ENCODE measurements at regions not wholly inside any gene's neighbourhood (a gene's known extent, or its start where the extent isn't known, plus 50 kb on each side); places are given as distances from the start of the nearest gene placed in this dataset.

DNA sequence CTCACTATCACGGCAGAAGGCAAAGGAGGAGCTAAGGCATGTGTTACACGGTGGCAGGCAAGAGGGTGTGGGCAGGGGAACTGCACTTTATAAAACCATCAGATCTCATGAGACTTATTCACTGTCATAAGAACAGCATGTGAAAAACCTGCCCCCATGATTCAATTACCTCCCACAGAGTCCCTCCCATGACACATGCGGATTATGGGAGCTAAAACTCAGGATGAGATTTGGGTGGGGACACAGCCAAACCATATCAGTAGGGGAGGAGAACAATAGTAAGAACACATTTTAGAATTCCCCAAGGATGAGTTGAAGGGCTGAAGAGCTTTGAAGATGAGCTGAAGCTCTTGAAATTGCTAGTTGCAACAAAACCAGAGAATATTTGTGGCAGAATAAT lies 287.9 kb downstream of the SMARCA2 start:
- no peak overlapping the region for H3K23ac ChIP-seq (ENCODE audit: low read depth, low read length)
- H2AFZ ChIP-seq (replicated peaks; ENCODE audit: low read length, poor library complexity), result no peak overlapping the region
- ATAC-seq (ENCODE audit: low read depth) (no peak), DNase-seq (no peak)
- H3K79me1 ChIP-seq (ENCODE audit: low read depth in 1 of 2, low read length in 2 of 2), result no peaks in the 10 kb centered on the region
- TF ChIP-seq, protein P1, sequence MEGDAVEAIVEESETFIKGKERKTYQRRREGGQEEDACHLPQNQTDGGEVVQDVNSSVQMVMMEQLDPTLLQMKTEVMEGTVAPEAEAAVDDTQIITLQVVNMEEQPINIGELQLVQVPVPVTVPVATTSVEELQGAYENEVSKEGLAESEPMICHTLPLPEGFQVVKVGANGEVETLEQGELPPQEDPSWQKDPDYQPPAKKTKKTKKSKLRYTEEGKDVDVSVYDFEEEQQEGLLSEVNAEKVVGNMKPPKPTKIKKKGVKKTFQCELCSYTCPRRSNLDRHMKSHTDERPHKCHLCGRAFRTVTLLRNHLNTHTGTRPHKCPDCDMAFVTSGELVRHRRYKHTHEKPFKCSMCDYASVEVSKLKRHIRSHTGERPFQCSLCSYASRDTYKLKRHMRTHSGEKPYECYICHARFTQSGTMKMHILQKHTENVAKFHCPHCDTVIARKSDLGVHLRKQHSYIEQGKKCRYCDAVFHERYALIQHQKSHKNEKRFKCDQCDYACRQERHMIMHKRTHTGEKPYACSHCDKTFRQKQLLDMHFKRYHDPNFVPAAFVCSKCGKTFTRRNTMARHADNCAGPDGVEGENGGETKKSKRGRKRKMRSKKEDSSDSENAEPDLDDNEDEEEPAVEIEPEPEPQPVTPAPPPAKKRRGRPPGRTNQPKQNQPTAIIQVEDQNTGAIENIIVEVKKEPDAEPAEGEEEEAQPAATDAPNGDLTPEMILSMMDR (conservative IDR thresholded peaks at IDR 0.05; ENCODE audit: low read depth, low read length), result no peak
- TF ChIP-seq CHD1 (IDR thresholded peaks at IDR 0.05; ENCODE audit: low read depth, low read length) (no peak), RAD21 (IDR thresholded peaks at IDR 0.05; ENCODE audit: low read length) (no peak), MAFK (IDR thresholded peaks at IDR 0.05; ENCODE audit: low read depth, low read length) (no peak), BHLHE40 (IDR thresholded peaks at IDR 0.05; ENCODE audit: low read depth, low read length) (no peak), NFE2L2 (IDR thresholded peaks at IDR 0.05; ENCODE audit: low read depth, low read length) (no peak), FOS (IDR thresholded peaks at IDR 0.05; ENCODE audit: low read depth, low read length) (no peak), POLR2A (IDR thresholded peaks at IDR 0.05; ENCODE audit: low read depth, low read length) (no peak), MXI1 (IDR thresholded peaks at IDR 0.05; ENCODE audit: borderline replicate concordance, low read depth, low read length) (no peak), RFX5 (IDR thresholded peaks at IDR 0.05; ENCODE audit: low read depth, low read length) (no peak), SMC3 (IDR thresholded peaks at IDR 0.05; ENCODE audit: low read depth, low read length) (no peak), CEBPB (IDR thresholded peaks at IDR 0.05; ENCODE audit: low read depth, low read length) (no peak), RCOR1 (IDR thresholded peaks at IDR 0.05; ENCODE audit: insufficient replicate concordance, low read length) (no peak), MAZ (IDR thresholded peaks at IDR 0.05; ENCODE audit: borderline replicate concordance, low read depth, low read length) (no peak)
- TF ChIP-seq, protein P2, sequence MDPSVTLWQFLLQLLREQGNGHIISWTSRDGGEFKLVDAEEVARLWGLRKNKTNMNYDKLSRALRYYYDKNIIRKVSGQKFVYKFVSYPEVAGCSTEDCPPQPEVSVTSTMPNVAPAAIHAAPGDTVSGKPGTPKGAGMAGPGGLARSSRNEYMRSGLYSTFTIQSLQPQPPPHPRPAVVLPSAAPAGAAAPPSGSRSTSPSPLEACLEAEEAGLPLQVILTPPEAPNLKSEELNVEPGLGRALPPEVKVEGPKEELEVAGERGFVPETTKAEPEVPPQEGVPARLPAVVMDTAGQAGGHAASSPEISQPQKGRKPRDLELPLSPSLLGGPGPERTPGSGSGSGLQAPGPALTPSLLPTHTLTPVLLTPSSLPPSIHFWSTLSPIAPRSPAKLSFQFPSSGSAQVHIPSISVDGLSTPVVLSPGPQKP (IDR thresholded peaks at IDR 0.05; ENCODE audit: borderline replicate concordance, low read depth, low read length), result no peak
- TF ChIP-seq, protein P3, sequence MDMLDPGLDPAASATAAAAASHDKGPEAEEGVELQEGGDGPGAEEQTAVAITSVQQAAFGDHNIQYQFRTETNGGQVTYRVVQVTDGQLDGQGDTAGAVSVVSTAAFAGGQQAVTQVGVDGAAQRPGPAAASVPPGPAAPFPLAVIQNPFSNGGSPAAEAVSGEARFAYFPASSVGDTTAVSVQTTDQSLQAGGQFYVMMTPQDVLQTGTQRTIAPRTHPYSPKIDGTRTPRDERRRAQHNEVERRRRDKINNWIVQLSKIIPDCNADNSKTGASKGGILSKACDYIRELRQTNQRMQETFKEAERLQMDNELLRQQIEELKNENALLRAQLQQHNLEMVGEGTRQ (IDR thresholded peaks at IDR 0.05; ENCODE audit: low read depth, low read length), result no peak
- WGBS, 2 experiments (ENCODE audit: extremely low coverage in 2 of 2, insufficient read length in 1 of 2), result no CpG with 5 or more reads among the region's 3 CpGs
- no peak overlapping the region for H2BK15ac ChIP-seq (ENCODE audit: low read depth, low read length)
- H4K91ac ChIP-seq (ENCODE audit: insufficient read depth, low read depth, low read length), result no peak overlapping the region
- H3K4ac ChIP-seq (ENCODE audit: low read depth, low read length), result no peak overlapping the region
- H3K9ac ChIP-seq (ENCODE audit: low read depth, low read length), result no peak overlapping the region
- H3K4me3 ChIP-seq (ENCODE audit: insufficient read depth, low read depth, low read length), result no peak overlapping the region
- intact Hi-C loops (cut with micrococcal nuclease), result no loop called here
- no peak overlapping the region for H4K8ac ChIP-seq (ENCODE audit: low read depth in 2 of 2, low read length in 2 of 2)
- no peak overlapping the region for H2BK5ac ChIP-seq (ENCODE audit: low read depth, low read length, poor library complexity, severe bottlenecking)
- no peak overlapping the region for H2AK9ac ChIP-seq (replicated peaks; ENCODE audit: low read depth, low read length, poor library complexity)
- no peak overlapping the region for H4K5ac ChIP-seq (ENCODE audit: low read depth, low read length)
- in situ Hi-C loops (cut with MboI; ENCODE audit: low sequenced_read_pairs), result no loop called here
- dilution Hi-C loops (cut with HindIII; ENCODE audit: low sequenced_read_pairs, unreplicated experiment), result no loop called here
- H3K27me3 ChIP-seq (ENCODE audit: control insufficient read depth, insufficient read depth, low read length), result no peaks in the 10 kb centered on the region
- H3K9me1 ChIP-seq (ENCODE audit: insufficient read depth, low read length), result no peaks in the 10 kb centered on the region
- no peaks in the 10 kb centered on the region for H3K36me3 ChIP-seq (ENCODE audit: control insufficient read depth, insufficient read depth, low read length)
- no peak overlapping the region for H3K18ac ChIP-seq (ENCODE audit: low read depth, low read length)
- no peak overlapping the region for H3K56ac ChIP-seq (ENCODE audit: extremely low read depth, insufficient read depth, low read length)
- no peaks in the 10 kb centered on the region; the same call in 1 of the 2 replicates for H3K9me3 ChIP-seq (ENCODE audit: control insufficient read depth, insufficient read depth, low read length)
- POLR2A ChIA-PET (ENCODE audit: unreplicated experiment), result no interaction called here
- no TSS peak for BruUV-seq (replicated peaks)
- no peak overlapping the region for H3K27ac ChIP-seq (ENCODE audit: insufficient read depth, low read length)
- no peaks in the 10 kb centered on the region for H4K20me1 ChIP-seq (ENCODE audit: insufficient read depth, low read length)
- H2AK5ac ChIP-seq (ENCODE audit: low read depth, low read length), result no peak overlapping the region
- no peak overlapping the region for H2BK120ac ChIP-seq (ENCODE audit: low read depth, low read length)
- no peak overlapping the region for H3K14ac ChIP-seq (replicated peaks; ENCODE audit: low read depth, low read length)
- CTCF ChIA-PET, result interaction anchor here (1.3 kb wide), 1 partner anchor 16 kb away, joined by 5 read pairs; no protein-coding TSS in a partner anchor
- no peak overlapping the region for H2BK20ac ChIP-seq (ENCODE audit: low read depth, low read length)
- H3K4me1 ChIP-seq (ENCODE audit: control insufficient read depth, insufficient read depth, low read length), result no peaks in the 10 kb centered on the region; the same call in 1 of the 2 replicates
- H3K4me2 ChIP-seq (ENCODE audit: low read depth, low read length), result no peak overlapping the region

All from IMR-90 (cell line).